ENCODE measurements at regions not wholly inside any gene's neighbourhood (a gene's known extent, or its start where the extent isn't known, plus 50 kb on each side); places are given as distances from the start of the nearest gene placed in this dataset.
"Not testable (repeated sequence)": the region's sequence is repeated elsewhere in the genome, so short reads cannot be mapped to it uniquely, and the experiment has no call there.

- Mint-ChIP-seq H3K4me3 (no peak overlapping the region), H3K4me1 (ENCODE audit: low read depth) (no peaks in the 10 kb centered on the region), H3K27ac (no peak overlapping the region), H3K9me3 (no peaks in the 10 kb centered on the region), H3K36me3 (ENCODE audit: low read depth) (no peaks in the 10 kb centered on the region), H3K27me3 (ENCODE audit: low read depth) (peaks cover 5% of the 10 kb centered on the region)
- CTCF ChIA-PET = no interaction called here
- intact Hi-C loops (cut with micrococcal nuclease) = no loop called here
- no peak for DNase-seq
Observed at GRCh38 chr10:94146746-94147145, 153.0 kb downstream of the PLCE1 start.

- Mint-ChIP-seq H3K4me1 (ENCODE audit: low read depth) (no peaks in the 10 kb centered on the region), H3K4me3 (no peak overlapping the region), H3K27me3 (ENCODE audit: low read depth) (peaks cover 5% of the 10 kb centered on the region), H3K9me3 (no peaks in the 10 kb centered on the region), H3K27ac (no peak overlapping the region), H3K36me3 (ENCODE audit: low read depth) (no peaks in the 10 kb centered on the region)
- intact Hi-C loops (cut with micrococcal nuclease) = no loop called here
- CTCF ChIA-PET = no interaction called here
- DNase-seq = no peak
Observed at GRCh38 chr10:94149702-94150101, 156.0 kb downstream of the PLCE1 start.

GRCh38 chr10:94150541-94151184 lies 156.9 kb downstream of the PLCE1 start:
- H3K4me3 Mint-ChIP-seq = no peak overlapping the region
- no peaks in the 10 kb centered on the region for H3K36me3 Mint-ChIP-seq (ENCODE audit: low read depth)
- no peaks in the 10 kb centered on the region for H3K4me1 Mint-ChIP-seq (ENCODE audit: low read depth)
- DNase-seq = no peak
- no peak overlapping the region for H3K27ac Mint-ChIP-seq
- CTCF ChIA-PET = no interaction called here
- H3K27me3 Mint-ChIP-seq (ENCODE audit: low read depth) = peaks cover 5% of the 10 kb centered on the region
- intact Hi-C loops (cut with micrococcal nuclease) = no loop called here
- H3K9me3 Mint-ChIP-seq = no peaks in the 10 kb centered on the region

- CTCF ChIA-PET = interaction anchor here (0.7 kb wide), 1 partner anchor 207 kb away, joined by 3 read pairs; no protein-coding TSS in a partner anchor
- no peak overlapping the region for H3K4me3 Mint-ChIP-seq
Observed at GRCh38 chr10:94155722-94156271, 162.1 kb downstream of the PLCE1 start.

GRCh38 chr10:94156453-94156852 lies 162.7 kb downstream of the PLCE1 start:
- Mint-ChIP-seq H3K27ac (no peak overlapping the region), H3K9me3 (peaks cover 1% of the 10 kb centered on the region), H3K27me3 (ENCODE audit: low read depth) (no peaks in the 10 kb centered on the region), H3K4me3 (no peak overlapping the region), H3K4me1 (ENCODE audit: low read depth) (no peaks in the 10 kb centered on the region), H3K36me3 (ENCODE audit: low read depth) (no peaks in the 10 kb centered on the region)
- CTCF ChIA-PET = interaction anchor here (0.7 kb wide), 1 partner anchor 207 kb away, joined by 3 read pairs; no protein-coding TSS in a partner anchor
- DNase-seq = no peak
- intact Hi-C loops (cut with micrococcal nuclease) = no loop called here

More at GRCh38 chr10:94155722-94156271, 162.1 kb downstream of the PLCE1 start:
- Mint-ChIP-seq H3K36me3 (ENCODE audit: low read depth) (no peaks in the 10 kb centered on the region), H3K9me3 (no peaks in the 10 kb centered on the region), H3K27ac (no peak overlapping the region), H3K27me3 (ENCODE audit: low read depth) (no peaks in the 10 kb centered on the region), H3K4me1 (ENCODE audit: low read depth) (no peaks in the 10 kb centered on the region)
- intact Hi-C loops (cut with micrococcal nuclease) = no loop called here
- no peak for DNase-seq

- H3K27me3 Mint-ChIP-seq (ENCODE audit: low read depth); H3K4me1 Mint-ChIP-seq (ENCODE audit: low read depth); H3K36me3 Mint-ChIP-seq (ENCODE audit: low read depth); intact Hi-C loops (cut with micrococcal nuclease); H3K27ac Mint-ChIP-seq; H3K9me3 Mint-ChIP-seq; DNase-seq; H3K4me3 Mint-ChIP-seq: not testable (repeated sequence)
- CTCF ChIA-PET = interaction anchor here (0.6 kb wide), 2 partner anchors 45 to 244 kb away, joined by 5 read pairs; no protein-coding TSS in a partner anchor
Observed at GRCh38 chr10:94165158-94165611, 171.5 kb downstream of the PLCE1 start.

GRCh38 chr10:94172332-94172731 lies 178.6 kb downstream of the PLCE1 start:
- H3K4me1 Mint-ChIP-seq (ENCODE audit: low read depth) = no peaks in the 10 kb centered on the region
- DNase-seq = no peak
- CTCF ChIA-PET = no interaction called here
- H3K4me3 Mint-ChIP-seq = no peak overlapping the region
- peaks cover 13% of the 10 kb centered on the region for H3K27me3 Mint-ChIP-seq (ENCODE audit: low read depth)
- intact Hi-C loops (cut with micrococcal nuclease) = no loop called here
- no peak overlapping the region for H3K27ac Mint-ChIP-seq
- H3K9me3 Mint-ChIP-seq = no peaks in the 10 kb centered on the region
- H3K36me3 Mint-ChIP-seq (ENCODE audit: low read depth) = no peaks in the 10 kb centered on the region

GRCh38 chr10:94173594-94173993 lies 179.9 kb downstream of the PLCE1 start:
- peaks cover 16% of the 10 kb centered on the region for H3K27me3 Mint-ChIP-seq (ENCODE audit: low read depth)
- intact Hi-C loops (cut with micrococcal nuclease) = no loop called here

GRCh38 chr10:94174838-94175237 lies 181.1 kb downstream of the PLCE1 start:
- Mint-ChIP-seq H3K36me3 (ENCODE audit: low read depth) (no peaks in the 10 kb centered on the region), H3K4me3 (no peak overlapping the region), H3K27me3 (ENCODE audit: low read depth) (peaks cover 16% of the 10 kb centered on the region), H3K27ac (no peak overlapping the region), H3K9me3 (no peaks in the 10 kb centered on the region), H3K4me1 (ENCODE audit: low read depth) (no peaks in the 10 kb centered on the region)
- intact Hi-C loops (cut with micrococcal nuclease) = no loop called here
- CTCF ChIA-PET = no interaction called here
- DNase-seq = no peak

More at GRCh38 chr10:94173594-94173993, 179.9 kb downstream of the PLCE1 start:
- H3K4me3 Mint-ChIP-seq = no peak overlapping the region
- no peak for DNase-seq
- CTCF ChIA-PET = no interaction called here
- H3K4me1 Mint-ChIP-seq (ENCODE audit: low read depth) = no peaks in the 10 kb centered on the region
- H3K36me3 Mint-ChIP-seq (ENCODE audit: low read depth) = no peaks in the 10 kb centered on the region
- H3K27ac Mint-ChIP-seq = no peak overlapping the region
- H3K9me3 Mint-ChIP-seq = no peaks in the 10 kb centered on the region

GRCh38 chr10:94178475-94179253 lies 184.1 kb downstream of the NOC3L start:
- peaks cover 12% of the 10 kb centered on the region for H3K27me3 Mint-ChIP-seq (ENCODE audit: low read depth)
- CTCF ChIA-PET = no interaction called here

GRCh38 chr10:94180576-94180975 lies 182.2 kb downstream of the NOC3L start:
- Mint-ChIP-seq H3K36me3 (ENCODE audit: low read depth) (no peaks in the 10 kb centered on the region), H3K27me3 (ENCODE audit: low read depth) (peaks cover 11% of the 10 kb centered on the region), H3K9me3 (no peaks in the 10 kb centered on the region), H3K4me3 (no peak overlapping the region), H3K27ac (no peak overlapping the region), H3K4me1 (ENCODE audit: low read depth) (peaks cover 2% of the 10 kb centered on the region)
- CTCF ChIA-PET = no interaction called here
- DNase-seq = no peak
- intact Hi-C loops (cut with micrococcal nuclease) = no loop called here

More at GRCh38 chr10:94178475-94179253, 184.1 kb downstream of the NOC3L start:
- Mint-ChIP-seq H3K36me3 (ENCODE audit: low read depth) (no peaks in the 10 kb centered on the region), H3K9me3 (no peaks in the 10 kb centered on the region), H3K4me1 (ENCODE audit: low read depth) (peaks cover 2% of the 10 kb centered on the region), H3K27ac (no peak overlapping the region), H3K4me3 (no peak overlapping the region)
- no peak for DNase-seq
- intact Hi-C loops (cut with micrococcal nuclease) = no loop called here

- Mint-ChIP-seq H3K4me3 (no peak overlapping the region), H3K27ac (no peak overlapping the region), H3K9me3 (no peaks in the 10 kb centered on the region), H3K4me1 (ENCODE audit: low read depth) (peaks cover 2% of the 10 kb centered on the region), H3K27me3 (ENCODE audit: low read depth) (peaks cover 2% of the 10 kb centered on the region), H3K36me3 (ENCODE audit: low read depth) (no peaks in the 10 kb centered on the region)
- DNase-seq = peak; percentile 52
- CTCF ChIA-PET = no interaction called here
- intact Hi-C loops (cut with micrococcal nuclease) = no loop called here
Observed at GRCh38 chr10:94183666-94184264, 179.0 kb downstream of the NOC3L start.
